IMR-90 (cell line): ENCODE measurements at regions not wholly inside any gene's neighbourhood (a gene's known extent, or its start where the extent isn't known, plus 50 kb on each side); places are given as distances from the start of the nearest gene placed in this dataset.

Experiments used
- ATAC-seq: fragments of 200-7000 bp; cut with Tn5 transposase; 2 replicates; pipeline ENCODE4 v1.9.1; 2020; ENCODE audit warnings: low read depth, mild to moderate bottlenecking, moderate library complexity
- BruUV-seq: library from RNA; stranded (reverse); fragments of 400-500 nt; replicated peaks from 2 replicates; lab custom pipeline; 2021; lab: Mats Ljungman, UMichigan
- CTCF ChIA-PET: fragments of 300-600 bp; formaldehyde crosslinking; extraction: SDS; loops from one replicate; lab custom pipeline; 2021; ENCODE audit warnings: antibody characterized with exemption; lab: Yijun Ruan, JAX
- POLR2A ChIA-PET: fragments of 300-600 bp; sonication (Branson Sonifier 250); formaldehyde crosslinking; loops from one replicate; lab custom pipeline; 2022; ENCODE audit warnings: antibody characterized with exemption; ENCODE audit not compliant: unreplicated experiment; lab: Charles Lee
- DNase-seq: peaks from one replicate; pipeline ENCODE4 v3.0.0; 2013
- H2AFZ ChIP-seq: replicated peaks from 2 replicates; pipeline ENCODE3; 2013; ENCODE audit warnings: low read length, mild to moderate bottlenecking; ENCODE audit not compliant: poor library complexity
- H2AK5ac ChIP-seq: 2 replicates; pipeline ENCODE4 v1.6.1; 2013; ENCODE audit warnings: low read depth, low read length, inconsistent platforms
- H2AK9ac ChIP-seq: replicated peaks from 2 replicates; pipeline ENCODE3; 2013; ENCODE audit warnings: mild to moderate bottlenecking, low read depth, low read length, moderate library complexity; ENCODE audit not compliant: poor library complexity
- H2BK120ac ChIP-seq: 2 replicates; pipeline ENCODE4 v1.6.1; 2013; ENCODE audit warnings: low read depth, low read length, inconsistent platforms
- H2BK15ac ChIP-seq: 3 replicates; pipeline ENCODE4 v1.6.1; 2013; ENCODE audit warnings: low read depth, low read length, inconsistent platforms
- H2BK20ac ChIP-seq: 2 replicates; pipeline ENCODE4 v1.6.1; 2013; ENCODE audit warnings: low read depth, mild to moderate bottlenecking, inconsistent platforms, low read length, moderate library complexity
- H2BK5ac ChIP-seq: 2 replicates; pipeline ENCODE4 v1.6.1; 2013; ENCODE audit warnings: mild to moderate bottlenecking, low read depth, low read length, inconsistent platforms; ENCODE audit not compliant: poor library complexity, severe bottlenecking
- H3K14ac ChIP-seq: replicated peaks from 2 replicates; pipeline ENCODE4 v1.6.1; 2013; ENCODE audit warnings: low read depth, low read length, inconsistent platforms
- H3K18ac ChIP-seq: 2 replicates; pipeline ENCODE4 v1.6.1; 2013; ENCODE audit warnings: low read depth, low read length, control low read depth
- H3K23ac ChIP-seq: 2 replicates; pipeline ENCODE4 v1.6.1; 2013; ENCODE audit warnings: low read depth, low read length, inconsistent platforms
- H3K27ac ChIP-seq: 2 replicates; pipeline ENCODE4 v1.5.1; 2013; ENCODE audit warnings: mild to moderate bottlenecking, control low read depth, low read length; ENCODE audit not compliant: insufficient read depth
- H3K27me3 ChIP-seq: 2 replicates; pipeline ENCODE4 v1.6.1; 2013; ENCODE audit warnings: low read length; ENCODE audit not compliant: control insufficient read depth, insufficient read depth
- H3K36me3 ChIP-seq: 2 replicates; pipeline ENCODE4 v1.6.1; 2013; ENCODE audit warnings: low read length, mixed read lengths; ENCODE audit not compliant: control insufficient read depth, insufficient read depth
- H3K4ac ChIP-seq: 2 replicates; pipeline ENCODE4 v1.6.1; 2013; ENCODE audit warnings: low read depth, low read length, inconsistent platforms
- H3K4me1 ChIP-seq: 2 replicates; pipeline ENCODE4 v1.6.1; 2013; ENCODE audit warnings: low read length, mixed read lengths; ENCODE audit not compliant: control insufficient read depth, insufficient read depth
- H3K4me2 ChIP-seq: 2 replicates; pipeline ENCODE4 v1.6.1; 2013; ENCODE audit warnings: low read depth, mild to moderate bottlenecking, control low read depth, low read length, moderate library complexity
- H3K4me3 ChIP-seq: 2 replicates; pipeline ENCODE4 v1.5.1; 2013; ENCODE audit warnings: low read depth, mild to moderate bottlenecking, control low read depth, low read length, moderate library complexity; ENCODE audit not compliant: insufficient read depth
- H3K56ac ChIP-seq: 2 replicates; pipeline ENCODE4 v1.6.1; 2013; ENCODE audit warnings: low read length, inconsistent platforms; ENCODE audit not compliant: insufficient read depth; ENCODE audit errors: extremely low read depth
- H3K79me1 ChIP-seq, 2 experiments: 2 replicates each; pipeline ENCODE4 v1.6.1; 2013; ENCODE audit warnings: low read length in 2 of 2, inconsistent platforms in 1 of 2, low read depth in 1 of 2
- H3K9ac ChIP-seq: 2 replicates; pipeline ENCODE4 v1.6.1; 2013; ENCODE audit warnings: low read depth, low read length, control low read depth
- H3K9me1 ChIP-seq: 2 replicates; pipeline ENCODE4 v1.6.1; 2013; ENCODE audit warnings: low read length, inconsistent platforms; ENCODE audit not compliant: insufficient read depth
- H3K9me3 ChIP-seq: 2 replicates; pipeline ENCODE4 v1.6.1; 2013; ENCODE audit warnings: low read length; ENCODE audit not compliant: control insufficient read depth, insufficient read depth
- H4K20me1 ChIP-seq: 2 replicates; pipeline ENCODE4 v1.6.1; 2013; ENCODE audit warnings: low read length, inconsistent platforms; ENCODE audit not compliant: insufficient read depth
- H4K5ac ChIP-seq: 2 replicates; pipeline ENCODE4 v1.6.1; 2013; ENCODE audit warnings: mild to moderate bottlenecking, low read depth, low read length, control low read depth
- H4K8ac ChIP-seq, 2 experiments: 2 replicates each; pipeline ENCODE4 v1.6.1; 2013; ENCODE audit warnings: low read depth in 2 of 2, low read length in 2 of 2, control low read depth in 1 of 2, inconsistent platforms in 1 of 2
- H4K91ac ChIP-seq: 2 replicates; pipeline ENCODE4 v1.6.1; 2013; ENCODE audit warnings: low read depth, low read length, inconsistent platforms; ENCODE audit not compliant: insufficient read depth
- BHLHE40 ChIP-seq: fragments of 150-350 bp; IDR thresholded peaks from 2 replicates; pipeline ENCODE4 v1.6.1; 2016; ENCODE audit warnings: mild to moderate bottlenecking, low read depth, low read length
- CEBPB ChIP-seq: IDR thresholded peaks from 2 replicates; pipeline ENCODE4 v1.6.1; 2012; ENCODE audit warnings: low read depth, low read length, improper control_type of control experiment
- CHD1 ChIP-seq: IDR thresholded peaks from 2 replicates; pipeline ENCODE4 v1.6.1; 2012; ENCODE audit warnings: low read depth, low read length, improper control_type of control experiment
- CTCF ChIP-seq: conservative IDR thresholded peaks from 2 replicates; pipeline ENCODE4 v1.5.1; 2012; ENCODE audit warnings: mild to moderate bottlenecking, low read depth, low read length, improper control_type of control experiment
- ELK1 ChIP-seq: fragments of 150-350 bp; IDR thresholded peaks from 2 replicates; pipeline ENCODE4 v1.6.1; 2016; ENCODE audit warnings: low read depth, mild to moderate bottlenecking, low read length, moderate library complexity, borderline replicate concordance
- FOS ChIP-seq: fragments of 150-350 bp; IDR thresholded peaks from 2 replicates; pipeline ENCODE4 v1.6.1; 2016; ENCODE audit warnings: low read depth, low read length
- MAFK ChIP-seq: IDR thresholded peaks from 2 replicates; pipeline ENCODE4 v1.6.1; 2012; ENCODE audit warnings: low read depth, low read length, improper control_type of control experiment
- MAZ ChIP-seq: IDR thresholded peaks from 2 replicates; pipeline ENCODE4 v1.6.1; 2012; ENCODE audit warnings: low read depth, mild to moderate bottlenecking, low read length, improper control_type of control experiment, moderate library complexity, borderline replicate concordance
- MXI1 ChIP-seq: IDR thresholded peaks from 2 replicates; pipeline ENCODE4 v1.6.1; 2012; ENCODE audit warnings: low read depth, mild to moderate bottlenecking, low read length, moderate library complexity, borderline replicate concordance
- NFE2L2 ChIP-seq: fragments of 150-350 bp; IDR thresholded peaks from 2 replicates; pipeline ENCODE4 v1.6.1; 2016; ENCODE audit warnings: low read depth, mild to moderate bottlenecking, low read length
- POLR2A ChIP-seq: IDR thresholded peaks from 2 replicates; pipeline ENCODE4 v1.6.1; 2012; ENCODE audit warnings: mild to moderate bottlenecking, low read depth, low read length
- RAD21 ChIP-seq: IDR thresholded peaks from 2 replicates; pipeline ENCODE4 v1.6.1; 2012; ENCODE audit warnings: low read length, improper control_type of control experiment
- RCOR1 ChIP-seq: IDR thresholded peaks from 2 replicates; pipeline ENCODE4 v1.6.1; 2012; ENCODE audit warnings: mild to moderate bottlenecking, low read length, improper control_type of control experiment; ENCODE audit not compliant: insufficient replicate concordance
- RFX5 ChIP-seq: IDR thresholded peaks from 2 replicates; pipeline ENCODE4 v1.8.0; 2012; ENCODE audit warnings: low read depth, mild to moderate bottlenecking, low read length, moderate library complexity
- SMC3 ChIP-seq: fragments of 150-350 bp; IDR thresholded peaks from 2 replicates; pipeline ENCODE4 v1.6.1; 2016; ENCODE audit warnings: low read depth, mild to moderate bottlenecking, antibody characterized with exemption, low read length, moderate library complexity
- USF2 ChIP-seq: fragments of 150-350 bp; IDR thresholded peaks from 2 replicates; pipeline ENCODE4 v1.6.1; 2017; ENCODE audit warnings: mild to moderate bottlenecking, antibody characterized with exemption, low read length, low read depth
- WGBS, 2 experiments: methylation state at CpG; one replicate each; pipeline versions ENCODE4 v1.1.5 to v1.1.7; 2013; ENCODE audit warnings: missing lambda C conversion rate in 2 of 2; ENCODE audit not compliant: insufficient read length in 1 of 2; ENCODE audit errors: extremely low coverage in 2 of 2; 5-methylcytosine and 5-hydroxymethylcytosine counted together
- dilution Hi-C: fragments of 300-500 bp; cut with HindIII; formaldehyde crosslinking; loops from one replicate; pipeline ENCODE4 v1.14.3; 2018; ENCODE audit warnings: low sequenced_read_pairs; ENCODE audit not compliant: unreplicated experiment
- in situ Hi-C: fragments of 300-500 bp; cut with MboI; formaldehyde crosslinking; loops from 3 replicates; pipeline ENCODE4 v1.14.3; 2019; ENCODE audit warnings: low sequenced_read_pairs, inconsistent platforms, mixed read lengths
- intact Hi-C: fragments of 100-400 bp; cut with micrococcal nuclease; formaldehyde crosslinking; loops from 2 replicates; pipeline ENCODE4 v1.10.0; 2022

- Histone ChIP-seq H3K4me1 (peaks cover 11% of the 10 kb centered on the region), H2BK15ac (no peak overlapping the region), H2BK20ac (no peak overlapping the region), H3K4ac (no peak overlapping the region), H3K56ac (no peak overlapping the region), H3K18ac (no peak overlapping the region), H2BK120ac (no peak overlapping the region), H2BK5ac (no peak overlapping the region), H3K9me1 (peaks cover 10% of the 10 kb centered on the region), H3K4me2 (no peak overlapping the region), H4K8ac (no peak overlapping the region), H2AFZ (no peak overlapping the region), H3K4me3 (no peak overlapping the region), H2AK5ac (no peak overlapping the region), H3K14ac (no peak overlapping the region), H4K91ac (no peak overlapping the region), H3K36me3 (no peaks in the 10 kb centered on the region), H3K79me1 (peaks cover 34 to 37% of the 10 kb centered on the region in 2 experiments), H3K27ac (no peak overlapping the region), H3K9ac (no peak overlapping the region), H4K20me1 (peaks cover 14% of the 10 kb centered on the region; the same call in 1 of the 2 replicates), H3K23ac (no peak overlapping the region), H3K9me3 (no peaks in the 10 kb centered on the region), H2AK9ac (peak overlapping the region; percentile 20), H3K27me3 (no peaks in the 10 kb centered on the region), H4K5ac (no peak overlapping the region)
- DNase-seq (no peak), ATAC-seq (no peak)
- ChIA-PET POLR2A (no interaction called here), CTCF (no interaction called here)
- in situ Hi-C loops = no loop called here
- intact Hi-C loops = no loop called here
- no TSS peak for BruUV-seq
- WGBS, 2 experiments = no CpG with 5 or more reads among the region's 7 CpGs
- dilution Hi-C loops = no loop called here
- no peak for TF ChIP-seq ELK1
- no peak for TF ChIP-seq MAFK
- no peak for TF ChIP-seq RAD21
- TF ChIP-seq RFX5 = no peak
- no peak for TF ChIP-seq CTCF
- no peak for TF ChIP-seq CEBPB
- no peak for TF ChIP-seq USF2
- no peak for TF ChIP-seq MXI1
- no peak for TF ChIP-seq RCOR1
- no peak for TF ChIP-seq FOS
- TF ChIP-seq POLR2A = no peak
- TF ChIP-seq NFE2L2 = no peak
- TF ChIP-seq MAZ = no peak
- no peak for TF ChIP-seq SMC3
- no peak for TF ChIP-seq BHLHE40
- no peak for TF ChIP-seq CHD1
Observed at GRCh38 chr15:62415498-62415897, 250.4 kb upstream of the C2CD4B start.
